ENCODE measurements at regions not wholly inside any gene's neighbourhood (a gene's known extent, or its start where the extent isn't known, plus 50 kb on each side); places are given as distances from the start of the nearest gene placed in this dataset.
"Not testable (repeated sequence)": the region's sequence is repeated elsewhere in the genome, so short reads cannot be mapped to it uniquely, and the experiment has no call there.

GRCh38 chr5:116914869-116915504 lies 340.4 kb upstream of the SEMA6A start:
- DNase-seq, result no peak

GRCh38 chr5:116912221-116912620 lies 337.6 kb upstream of the SEMA6A start:
- no peak for DNase-seq

GRCh38 chr5:116911074-116911473 lies 336.5 kb upstream of the SEMA6A start:
- no peak for DNase-seq

GRCh38 chr5:116908537-116908936 lies 333.9 kb upstream of the SEMA6A start:
- DNase-seq, result no peak

- no peak for DNase-seq
Observed at GRCh38 chr5:116905885-116906284, 331.3 kb upstream of the SEMA6A start.

GRCh38 chr5:116900793-116901192 lies 326.2 kb upstream of the SEMA6A start:
- DNase-seq, result no peak

GRCh38 chr5:116898917-116899316 lies 324.3 kb upstream of the SEMA6A start:
- no peak for DNase-seq

- DNase-seq, result no peak
Observed at GRCh38 chr5:116897291-116897690, 322.7 kb upstream of the SEMA6A start.

- no peak for DNase-seq
Observed at GRCh38 chr5:116896001-116896400, 321.4 kb upstream of the SEMA6A start.

- DNase-seq, result no peak
Observed at GRCh38 chr5:116892993-116893392, 318.4 kb upstream of the SEMA6A start.

- no peak for DNase-seq
Observed at GRCh38 chr5:116887104-116887503, 312.5 kb upstream of the SEMA6A start.

- no peak for DNase-seq
Observed at GRCh38 chr5:116885825-116886224, 311.2 kb upstream of the SEMA6A start.

GRCh38 chr5:116883875-116884274 lies 309.3 kb upstream of the SEMA6A start:
- DNase-seq, result no peak

GRCh38 chr5:116881921-116882531 lies 307.4 kb upstream of the SEMA6A start:
- DNase-seq, result no peak

- no peak for DNase-seq
Observed at GRCh38 chr5:116880601-116881000, 306.0 kb upstream of the SEMA6A start.

GRCh38 chr5:116880150-116880549 lies 305.5 kb upstream of the SEMA6A start:
- no peak for DNase-seq

- DNase-seq, result no peak
Observed at GRCh38 chr5:116876240-116876840, 301.7 kb upstream of the SEMA6A start.

- DNase-seq, result no peak
Observed at GRCh38 chr5:116872986-116873385, 298.4 kb upstream of the SEMA6A start.

GRCh38 chr5:116872486-116872885 lies 297.9 kb upstream of the SEMA6A start:
- no peak for DNase-seq

GRCh38 chr5:116867825-116868224 lies 293.2 kb upstream of the SEMA6A start:
- DNase-seq, result not testable (repeated sequence)

- no peak for DNase-seq
Observed at GRCh38 chr5:116865651-116866050, 291.0 kb upstream of the SEMA6A start.

- no peak for DNase-seq
Observed at GRCh38 chr5:116864838-116865190, 290.2 kb upstream of the SEMA6A start.

- no peak for DNase-seq
Observed at GRCh38 chr5:116864157-116864837, 289.7 kb upstream of the SEMA6A start.

All from CD4-positive, alpha-beta T cell treated with Interleukin-1 beta for 1 hour (primary cell).